Loucy (cell line): ENCODE measurements at regions not wholly inside any gene's neighbourhood (a gene's known extent, or its start where the extent isn't known, plus 50 kb on each side); places are given as distances from the start of the nearest gene placed in this dataset.

ENCODE experiments used
- H2AFZ ChIP-seq: fragments of 200-600 bp; sonication (generic); 2 replicates; pipeline ENCODE4 v1.6.0; 2016; ENCODE audit warnings: antibody characterized with exemption, mild to moderate bottlenecking, low read length, moderate library complexity
- H3F3A ChIP-seq: fragments of 200-600 bp; 2 replicates; pipeline ENCODE4 v1.6.0; 2016; ENCODE audit warnings: antibody characterized with exemption, low read depth, mild to moderate bottlenecking
- H3K27me3 ChIP-seq: fragments of 200-600 bp; sonication (generic); 2 replicates; pipeline ENCODE4 v1.6.1; 2014; ENCODE audit warnings: low read length, mild to moderate bottlenecking; ENCODE audit not compliant: insufficient read depth, poor library complexity, severe bottlenecking
- H3K36me3 ChIP-seq: fragments of 200-600 bp; sonication (generic); 2 replicates; pipeline ENCODE4 v1.6.1; 2016; ENCODE audit warnings: low read length; ENCODE audit not compliant: insufficient read depth
- H3K4me1 ChIP-seq: fragments of 200-600 bp; sonication (generic); 2 replicates; pipeline ENCODE4 v1.5.1; 2014; ENCODE audit warnings: low read length, mild to moderate bottlenecking; ENCODE audit not compliant: insufficient read depth, poor library complexity, severe bottlenecking
- H3K4me2 ChIP-seq: fragments of 200-600 bp; sonication (generic); 2 replicates; pipeline ENCODE4 v1.6.0; 2014; ENCODE audit warnings: antibody characterized with exemption, low read length, low read depth, mild to moderate bottlenecking; ENCODE audit not compliant: poor library complexity, severe bottlenecking
- H3K4me3 ChIP-seq: fragments of 200-600 bp; sonication (generic); 2 replicates; pipeline ENCODE4 v1.5.1; 2014; ENCODE audit warnings: low read length, mild to moderate bottlenecking, mixed read lengths; ENCODE audit not compliant: poor library complexity, severe bottlenecking
- H3K79me2 ChIP-seq: fragments of 200-600 bp; sonication (generic); 2 replicates; pipeline ENCODE4 v1.6.1; 2014; ENCODE audit warnings: low read length; ENCODE audit not compliant: insufficient read depth
- H3K9ac ChIP-seq: fragments of 200-600 bp; sonication (generic); 2 replicates; pipeline ENCODE4 v1.6.0; 2014; ENCODE audit warnings: mild to moderate bottlenecking, low read depth, low read length, moderate library complexity; ENCODE audit not compliant: poor library complexity, severe bottlenecking
- H3K9me2 ChIP-seq: fragments of 200-600 bp; sonication (generic); replicated peaks from 2 replicates; pipeline ENCODE4 v1.6.1; 2016; ENCODE audit warnings: low read depth, low read length, mixed read lengths
- H3K9me3 ChIP-seq: fragments of 200-600 bp; sonication (generic); 2 replicates; pipeline ENCODE4 v1.6.1; 2014; ENCODE audit warnings: mild to moderate bottlenecking, antibody characterized with exemption, low read length, low read depth; ENCODE audit not compliant: insufficient read depth
- H4K20me1 ChIP-seq: fragments of 200-600 bp; sonication (generic); 2 replicates; pipeline ENCODE4 v1.6.0; 2014; ENCODE audit warnings: antibody characterized with exemption, low read length, mild to moderate bottlenecking; ENCODE audit not compliant: insufficient read depth, poor library complexity, severe bottlenecking
- CTCF ChIP-seq: fragments of 200-600 bp; sonication (generic); conservative IDR thresholded peaks from 2 replicates; pipeline ENCODE4 v1.5.1; 2014; ENCODE audit warnings: mild to moderate bottlenecking, antibody characterized with exemption, low read length
- EZH2phosphoT487 ChIP-seq: fragments of 200-600 bp; IDR thresholded peaks from 2 replicates; pipeline ENCODE4 v1.6.1; 2018; ENCODE audit warnings: antibody characterized with exemption, mild to moderate bottlenecking, moderate library complexity, borderline replicate concordance

- Histone ChIP-seq H2AFZ (no peak overlapping the region), H3K4me1 (no peaks in the 10 kb centered on the region), H3K4me3 (no peak overlapping the region), H3K27me3 (no peaks in the 10 kb centered on the region), H3F3A (no peaks in the 10 kb centered on the region), H4K20me1 (no peaks in the 10 kb centered on the region), H3K79me2 (no peaks in the 10 kb centered on the region), H3K9ac (no peak overlapping the region), H3K36me3 (no peaks in the 10 kb centered on the region), H3K9me3 (no peaks in the 10 kb centered on the region), H3K9me2 (no peaks in the 10 kb centered on the region), H3K4me2 (no peak overlapping the region)
- no peak for TF ChIP-seq EZH2phosphoT487
- TF ChIP-seq CTCF, result no peak
Measured at GRCh38 chr10:21272643-21273399, 252.7 kb downstream of the SKIDA1 start.

GRCh38 chr10:21270976-21271375 lies 254.5 kb downstream of the SKIDA1 start:
- no peaks in the 10 kb centered on the region for H3K4me1 ChIP-seq
- no peak overlapping the region for H2AFZ ChIP-seq
- H3K36me3 ChIP-seq, result no peaks in the 10 kb centered on the region
- H3K9ac ChIP-seq, result no peak overlapping the region
- no peak overlapping the region for H3K4me3 ChIP-seq
- H4K20me1 ChIP-seq, result no peaks in the 10 kb centered on the region
- H3K79me2 ChIP-seq, result no peaks in the 10 kb centered on the region
- no peaks in the 10 kb centered on the region for H3K9me2 ChIP-seq
- H3K9me3 ChIP-seq, result no peaks in the 10 kb centered on the region
- no peak overlapping the region for H3K4me2 ChIP-seq
- no peaks in the 10 kb centered on the region for H3F3A ChIP-seq
- TF ChIP-seq EZH2phosphoT487, result no peak
- TF ChIP-seq CTCF, result no peak
- no peaks in the 10 kb centered on the region for H3K27me3 ChIP-seq

GRCh38 chr10:21269289-21269688 lies 256.2 kb downstream of the SKIDA1 start:
- H3K9ac ChIP-seq, result no peak overlapping the region
- H3F3A ChIP-seq, result no peaks in the 10 kb centered on the region
- H3K4me3 ChIP-seq, result no peak overlapping the region
- H3K9me3 ChIP-seq, result no peaks in the 10 kb centered on the region
- H3K79me2 ChIP-seq, result no peaks in the 10 kb centered on the region
- H3K4me2 ChIP-seq, result no peak overlapping the region
- H4K20me1 ChIP-seq, result no peaks in the 10 kb centered on the region
- H3K4me1 ChIP-seq, result no peaks in the 10 kb centered on the region
- H3K9me2 ChIP-seq, result no peaks in the 10 kb centered on the region
- H3K27me3 ChIP-seq, result no peaks in the 10 kb centered on the region
- TF ChIP-seq EZH2phosphoT487 (no peak), CTCF (no peak)
- H3K36me3 ChIP-seq, result no peaks in the 10 kb centered on the region
- no peak overlapping the region for H2AFZ ChIP-seq
